ENCODE measurements at regions not wholly inside any gene's neighbourhood (a gene's known extent, or its start where the extent isn't known, plus 50 kb on each side); places are given as distances from the start of the nearest gene placed in this dataset.

DNA sequence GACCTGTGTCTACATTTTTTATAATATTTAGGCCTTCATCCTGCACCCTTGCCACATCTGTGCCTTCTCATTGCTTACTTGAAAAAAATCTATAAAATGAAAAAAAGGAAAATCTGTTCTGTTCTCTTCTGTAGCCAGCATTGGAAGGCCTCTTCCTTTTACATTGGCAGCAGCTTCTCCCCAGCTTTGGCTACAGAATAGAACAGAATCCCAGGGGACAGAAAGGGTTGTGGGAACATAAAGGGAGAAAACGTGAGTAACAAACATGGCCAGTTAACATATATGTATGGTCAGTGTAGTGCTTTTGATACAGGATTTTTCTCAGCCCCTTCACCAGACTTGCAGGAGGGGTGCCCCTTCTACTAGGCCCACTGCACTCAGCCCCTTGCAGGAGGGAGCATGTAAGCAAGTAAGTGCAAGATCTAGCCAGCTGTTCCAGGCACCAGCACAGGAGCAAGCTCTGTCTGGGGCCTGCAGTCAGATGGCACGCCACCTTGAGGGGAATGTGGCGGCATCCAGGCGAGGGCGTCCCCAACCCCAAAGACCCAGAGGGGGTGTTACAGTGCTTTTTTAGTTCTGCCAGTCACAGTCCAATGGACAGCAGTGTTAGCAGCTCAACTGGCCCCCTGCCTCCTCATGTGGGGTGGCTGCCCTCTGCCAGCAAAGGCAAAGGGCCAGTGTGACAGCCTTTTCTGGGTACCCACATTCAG is 330.5 kb upstream of the ZNF462 start:
- Histone ChIP-seq H3K27ac (ENCODE audit: low read depth in 1 of 2, low read length in 2 of 2) (no peak overlapping the region), H3K36me3 (ENCODE audit: control insufficient read depth in 4 of 4, insufficient read depth in 3 of 4, low read depth in 1 of 4, low read length in 3 of 4) (no peaks in the 10 kb centered on the region), H3K4me1 (ENCODE audit: control insufficient read depth in 4 of 4, insufficient read depth in 4 of 4, low read length in 3 of 4) (peaks cover 0 to 4% (median 1%) of the 10 kb centered on the region in 4 donors), H3K27me3 (ENCODE audit: control insufficient read depth in 4 of 4, insufficient read depth in 4 of 4, low read length in 3 of 4) (no peaks in the 10 kb centered on the region), H3K9ac (ENCODE audit: low read depth in 1 of 2, low read length in 2 of 2) (no peak overlapping the region), H3K9me3 (ENCODE audit: control insufficient read depth in 4 of 4, low read length in 3 of 4) (no peaks in the 10 kb centered on the region), H3K4me3 (ENCODE audit: low read depth in 1 of 3, low read length in 3 of 3) (no peak overlapping the region)
- TF ChIP-seq, protein P1, sequence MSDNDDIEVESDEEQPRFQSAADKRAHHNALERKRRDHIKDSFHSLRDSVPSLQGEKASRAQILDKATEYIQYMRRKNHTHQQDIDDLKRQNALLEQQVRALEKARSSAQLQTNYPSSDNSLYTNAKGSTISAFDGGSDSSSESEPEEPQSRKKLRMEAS (IDR thresholded peaks at IDR 0.05): no peak
- TF ChIP-seq, protein P2, sequence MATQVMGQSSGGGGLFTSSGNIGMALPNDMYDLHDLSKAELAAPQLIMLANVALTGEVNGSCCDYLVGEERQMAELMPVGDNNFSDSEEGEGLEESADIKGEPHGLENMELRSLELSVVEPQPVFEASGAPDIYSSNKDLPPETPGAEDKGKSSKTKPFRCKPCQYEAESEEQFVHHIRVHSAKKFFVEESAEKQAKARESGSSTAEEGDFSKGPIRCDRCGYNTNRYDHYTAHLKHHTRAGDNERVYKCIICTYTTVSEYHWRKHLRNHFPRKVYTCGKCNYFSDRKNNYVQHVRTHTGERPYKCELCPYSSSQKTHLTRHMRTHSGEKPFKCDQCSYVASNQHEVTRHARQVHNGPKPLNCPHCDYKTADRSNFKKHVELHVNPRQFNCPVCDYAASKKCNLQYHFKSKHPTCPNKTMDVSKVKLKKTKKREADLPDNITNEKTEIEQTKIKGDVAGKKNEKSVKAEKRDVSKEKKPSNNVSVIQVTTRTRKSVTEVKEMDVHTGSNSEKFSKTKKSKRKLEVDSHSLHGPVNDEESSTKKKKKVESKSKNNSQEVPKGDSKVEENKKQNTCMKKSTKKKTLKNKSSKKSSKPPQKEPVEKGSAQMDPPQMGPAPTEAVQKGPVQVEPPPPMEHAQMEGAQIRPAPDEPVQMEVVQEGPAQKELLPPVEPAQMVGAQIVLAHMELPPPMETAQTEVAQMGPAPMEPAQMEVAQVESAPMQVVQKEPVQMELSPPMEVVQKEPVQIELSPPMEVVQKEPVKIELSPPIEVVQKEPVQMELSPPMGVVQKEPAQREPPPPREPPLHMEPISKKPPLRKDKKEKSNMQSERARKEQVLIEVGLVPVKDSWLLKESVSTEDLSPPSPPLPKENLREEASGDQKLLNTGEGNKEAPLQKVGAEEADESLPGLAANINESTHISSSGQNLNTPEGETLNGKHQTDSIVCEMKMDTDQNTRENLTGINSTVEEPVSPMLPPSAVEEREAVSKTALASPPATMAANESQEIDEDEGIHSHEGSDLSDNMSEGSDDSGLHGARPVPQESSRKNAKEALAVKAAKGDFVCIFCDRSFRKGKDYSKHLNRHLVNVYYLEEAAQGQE (IDR thresholded peaks at IDR 0.05): no peak
- no peak for TF ChIP-seq EGR1 (IDR thresholded peaks at IDR 0.05; ENCODE audit: low read depth in 2 of 2)
- no peak for TF ChIP-seq SP1 (IDR thresholded peaks at IDR 0.05)
- no peak for DNase-seq (ENCODE audit: low spot score)
- WGBS: 97% methylated on average over 5 of the region's 5 CpGs

DNA sequence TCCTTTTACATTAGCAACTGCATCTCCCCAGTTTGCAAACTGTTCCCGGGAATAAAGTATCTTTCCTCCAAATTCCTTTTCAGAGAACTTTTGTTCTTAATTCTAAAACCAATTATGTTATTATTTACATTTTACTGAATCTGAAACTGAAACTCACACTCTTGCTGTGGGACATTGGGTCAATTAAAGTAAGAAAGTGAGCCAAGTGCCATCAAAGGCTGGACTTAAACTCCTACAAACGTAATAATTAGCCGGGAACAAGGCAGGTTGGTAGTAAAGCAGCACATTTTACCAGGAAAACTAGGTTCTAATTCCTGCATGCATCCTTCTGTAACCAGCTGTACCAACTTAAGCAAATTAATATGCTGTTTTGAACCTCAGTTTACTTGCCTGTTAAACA is 328.2 kb upstream of the ZNF462 start:
- no peaks in the 10 kb centered on the region for H3K36me3 ChIP-seq (ENCODE audit: control insufficient read depth in 4 of 4, insufficient read depth in 3 of 4, low read depth in 1 of 4, low read length in 3 of 4)
- WGBS: 40% methylated on average over 3 of the region's 3 CpGs
- H3K27me3 ChIP-seq (ENCODE audit: control insufficient read depth in 4 of 4, insufficient read depth in 4 of 4, low read length in 3 of 4): no peaks in the 10 kb centered on the region
- no peak for DNase-seq (ENCODE audit: low spot score)
- no peak for TF ChIP-seq SP1 (IDR thresholded peaks at IDR 0.05)
- TF ChIP-seq, protein P3, sequence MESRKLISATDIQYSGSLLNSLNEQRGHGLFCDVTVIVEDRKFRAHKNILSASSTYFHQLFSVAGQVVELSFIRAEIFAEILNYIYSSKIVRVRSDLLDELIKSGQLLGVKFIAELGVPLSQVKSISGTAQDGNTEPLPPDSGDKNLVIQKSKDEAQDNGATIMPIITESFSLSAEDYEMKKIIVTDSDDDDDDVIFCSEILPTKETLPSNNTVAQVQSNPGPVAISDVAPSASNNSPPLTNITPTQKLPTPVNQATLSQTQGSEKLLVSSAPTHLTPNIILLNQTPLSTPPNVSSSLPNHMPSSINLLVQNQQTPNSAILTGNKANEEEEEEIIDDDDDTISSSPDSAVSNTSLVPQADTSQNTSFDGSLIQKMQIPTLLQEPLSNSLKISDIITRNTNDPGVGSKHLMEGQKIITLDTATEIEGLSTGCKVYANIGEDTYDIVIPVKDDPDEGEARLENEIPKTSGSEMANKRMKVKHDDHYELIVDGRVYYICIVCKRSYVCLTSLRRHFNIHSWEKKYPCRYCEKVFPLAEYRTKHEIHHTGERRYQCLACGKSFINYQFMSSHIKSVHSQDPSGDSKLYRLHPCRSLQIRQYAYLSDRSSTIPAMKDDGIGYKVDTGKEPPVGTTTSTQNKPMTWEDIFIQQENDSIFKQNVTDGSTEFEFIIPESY (IDR thresholded peaks at IDR 0.05): no peak
- TF ChIP-seq TAF1 (conservative IDR thresholded peaks at IDR 0.05): no peak
- TF ChIP-seq NR2F2 (IDR thresholded peaks at IDR 0.05): no peak
- TF ChIP-seq, protein P2 (IDR thresholded peaks at IDR 0.05): no peak
- TF ChIP-seq JUND (IDR thresholded peaks at IDR 0.05): no peak
- TF ChIP-seq HNF4A (conservative IDR thresholded peaks at IDR 0.05): no peak
- no peak for TF ChIP-seq GABPA (IDR thresholded peaks at IDR 0.05 in 1 of 2, conservative IDR thresholded peaks at IDR 0.05 in 1 of 2)
- TF ChIP-seq, protein P1 (IDR thresholded peaks at IDR 0.05): no peak
- TF ChIP-seq YY1 (IDR thresholded peaks at IDR 0.05): no peak
- H3K4me3 ChIP-seq (ENCODE audit: low read depth in 1 of 3, low read length in 3 of 3): no peak overlapping the region
- no peak overlapping the region for H3K9ac ChIP-seq (ENCODE audit: low read depth in 1 of 2, low read length in 2 of 2)
- H3K27ac ChIP-seq (ENCODE audit: low read depth in 1 of 2, low read length in 2 of 2): no peak overlapping the region
- H3K4me1 ChIP-seq (ENCODE audit: control insufficient read depth in 4 of 4, insufficient read depth in 4 of 4, low read length in 3 of 4): peaks cover 0 to 4% (median 1%) of the 10 kb centered on the region in 4 donors
- H3K9me3 ChIP-seq (ENCODE audit: control insufficient read depth in 4 of 4, low read length in 3 of 4): no peaks in the 10 kb centered on the region

Measured in liver (tissue), 7 donors.